ENCODE measurements at regions not wholly inside any gene's neighbourhood (a gene's known extent, or its start where the extent isn't known, plus 50 kb on each side); places are given as distances from the start of the nearest gene placed in this dataset.
"Not testable (repeated sequence)": the region's sequence is repeated elsewhere in the genome, so short reads cannot be mapped to it uniquely, and the experiment has no call there.

DNA sequence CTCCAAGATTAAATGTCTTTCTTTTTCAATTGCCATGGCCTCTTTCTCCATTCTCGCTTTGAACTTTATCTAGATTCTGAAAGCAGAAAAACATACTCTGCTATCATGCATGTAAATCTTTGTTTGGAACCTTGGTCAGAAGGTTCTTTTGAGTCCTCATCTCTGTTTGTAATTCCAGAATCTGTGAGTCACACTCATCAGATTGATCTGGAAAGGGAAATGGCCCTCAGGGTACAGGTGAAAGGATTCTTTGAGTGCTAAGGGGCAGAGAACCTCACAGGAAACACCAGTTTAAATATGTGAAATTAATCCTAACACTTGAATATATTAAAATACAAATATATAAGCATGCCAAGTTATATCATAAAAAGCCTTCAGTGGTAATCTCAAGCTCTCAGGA lies 211.0 kb upstream of the ADGRL3 start:
- DNase-seq (ENCODE audit: low read depth in 2 of 2) = no peak

DNA sequence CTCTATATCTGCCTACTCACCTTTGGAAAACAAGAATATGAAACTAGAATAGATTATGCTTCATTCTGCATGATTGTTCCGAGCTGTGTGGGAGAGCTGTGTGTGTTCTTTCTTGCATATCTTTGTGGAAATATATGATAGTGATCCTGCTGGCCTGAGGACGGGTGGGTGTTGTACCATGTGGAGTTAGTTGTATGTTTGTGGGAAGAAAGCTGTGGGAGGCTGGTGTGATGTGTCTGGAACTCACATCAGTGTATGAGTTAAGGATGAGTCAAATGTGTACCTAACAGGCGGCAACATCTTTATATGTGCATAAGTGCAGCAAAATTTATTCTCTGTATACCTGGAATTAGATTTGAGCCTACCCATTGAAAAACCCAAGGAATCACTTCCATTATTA lies 208.1 kb upstream of the ADGRL3 start:
- no peak for DNase-seq (ENCODE audit: low read depth in 2 of 2)

DNA sequence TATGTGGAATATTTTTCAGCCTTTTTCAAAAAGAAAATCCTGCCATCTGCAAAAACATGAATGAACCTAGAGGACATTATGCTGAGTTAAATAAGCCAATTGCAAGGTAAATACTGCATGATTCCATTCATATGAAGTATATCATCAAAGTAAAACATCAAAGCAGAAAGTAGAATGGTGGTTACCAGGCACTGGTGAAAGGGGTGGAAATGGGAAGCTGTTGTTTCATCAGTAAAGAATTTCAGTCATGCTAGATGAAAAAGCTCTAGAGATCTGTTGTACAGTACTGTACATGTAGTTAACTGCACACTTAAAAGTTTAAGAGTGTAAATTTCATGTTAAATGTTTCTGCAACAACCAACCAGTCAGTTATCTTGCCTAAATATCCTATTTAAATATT lies 196.8 kb upstream of the ADGRL3 start:
- DNase-seq (ENCODE audit: low read depth in 2 of 2) = no peak

DNA sequence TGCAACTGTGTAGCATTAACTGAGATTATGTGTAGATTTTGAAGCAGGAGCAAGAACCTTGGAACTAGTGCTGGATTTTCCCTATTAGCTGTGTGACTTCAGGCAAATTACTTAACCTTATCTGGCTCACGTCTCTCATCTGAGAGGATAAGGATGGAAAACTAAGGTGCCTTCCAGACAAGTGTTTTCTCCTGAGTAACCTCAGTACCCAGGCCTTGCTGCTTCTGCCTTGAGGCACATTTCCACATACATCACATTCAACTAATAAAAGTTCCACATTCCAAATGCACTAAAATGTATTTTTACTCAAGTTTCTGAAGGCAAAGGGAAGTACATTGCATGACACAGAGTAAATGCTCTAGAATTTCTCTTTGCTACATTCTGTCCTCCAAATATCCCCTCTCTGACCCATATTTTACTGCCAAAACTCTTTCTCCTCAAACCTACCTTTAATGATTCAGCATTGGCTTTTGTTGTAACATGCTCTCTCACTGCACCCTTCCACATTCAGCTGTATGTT lies 195.4 kb upstream of the ADGRL3 start:
- no peak for DNase-seq (ENCODE audit: low read depth in 2 of 2)

DNA sequence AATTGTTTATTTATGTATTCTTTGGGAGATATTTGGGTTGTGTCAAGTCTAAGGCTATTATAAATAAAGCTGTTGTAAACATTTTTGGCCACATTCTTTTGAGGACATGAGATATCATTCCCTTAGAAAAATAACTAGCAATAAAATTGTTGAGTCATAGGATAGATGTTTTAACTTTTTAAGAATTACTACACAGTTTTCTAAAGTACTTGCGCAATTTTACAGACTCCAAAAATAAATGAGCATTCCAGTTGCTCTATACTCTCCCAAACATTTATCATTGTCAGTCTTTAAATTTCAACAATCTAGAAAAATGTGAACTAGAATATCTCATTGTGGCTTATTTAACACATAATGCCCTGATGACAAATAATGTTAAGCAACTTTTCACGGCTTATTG lies 189.1 kb upstream of the ADGRL3 start:
- DNase-seq (ENCODE audit: low read depth in 2 of 2) = no peak

DNA sequence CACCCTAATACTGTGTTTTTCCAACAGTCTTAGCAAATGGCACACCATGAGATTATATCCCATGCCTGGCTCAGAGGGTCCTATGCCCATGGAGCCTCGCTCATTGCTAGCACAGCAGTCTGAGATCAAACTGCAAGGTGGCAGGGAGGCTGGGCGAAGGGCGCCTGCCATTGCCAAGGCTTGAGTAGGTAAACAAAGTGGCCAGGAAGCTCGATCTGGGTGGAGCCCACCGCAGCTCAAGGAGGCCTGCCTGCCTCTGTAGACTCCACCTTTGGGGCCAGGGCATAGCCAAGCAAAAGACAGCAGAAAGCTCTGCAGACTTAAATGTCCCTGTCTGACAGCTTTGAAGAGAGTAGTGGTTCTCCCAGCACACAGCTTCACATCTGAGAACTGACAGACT lies 188.2 kb upstream of the ADGRL3 start:
- not testable (repeated sequence) for DNase-seq (ENCODE audit: low read depth in 2 of 2)

DNA sequence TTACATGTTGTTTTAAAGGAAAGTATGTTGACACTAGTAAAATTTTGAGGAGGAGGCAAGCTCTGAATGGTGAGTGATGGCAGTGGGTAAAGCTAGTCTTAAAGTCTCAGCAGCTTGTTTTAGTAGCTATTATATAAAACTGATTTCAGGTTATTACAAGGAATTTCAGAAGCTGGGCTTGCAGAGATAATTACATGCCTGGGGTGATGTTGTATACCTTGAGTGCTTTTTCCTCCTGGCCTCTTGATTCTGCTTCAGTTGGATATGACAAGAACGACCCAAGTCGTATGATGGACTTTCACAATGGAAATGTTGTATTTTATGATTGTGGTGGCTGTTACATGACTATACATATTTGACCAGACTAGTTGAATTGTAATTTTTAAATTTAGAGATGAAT lies 175.5 kb upstream of the ADGRL3 start:
- DNase-seq (ENCODE audit: low read depth in 2 of 2) = no peak

DNA sequence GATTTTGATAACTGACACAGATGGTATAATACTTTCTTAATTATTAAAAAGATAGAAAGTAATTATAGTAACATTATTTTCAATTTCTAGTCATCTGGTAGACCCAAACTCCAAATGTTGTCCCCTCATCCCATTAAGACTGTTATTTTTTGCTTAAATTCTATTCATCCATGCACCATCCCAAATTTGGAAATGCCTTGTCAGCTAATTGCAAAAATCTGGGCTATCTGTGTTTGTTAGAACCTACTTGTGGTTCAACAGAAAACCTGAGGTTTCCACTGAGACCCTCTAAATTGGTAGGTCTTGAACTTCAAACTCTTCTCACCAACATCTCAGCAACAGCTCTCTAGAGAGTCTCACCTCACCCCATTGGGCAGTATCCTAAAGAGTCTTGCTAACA lies 172.2 kb upstream of the ADGRL3 start:
- DNase-seq (ENCODE audit: low read depth in 2 of 2) = no peak

DNA sequence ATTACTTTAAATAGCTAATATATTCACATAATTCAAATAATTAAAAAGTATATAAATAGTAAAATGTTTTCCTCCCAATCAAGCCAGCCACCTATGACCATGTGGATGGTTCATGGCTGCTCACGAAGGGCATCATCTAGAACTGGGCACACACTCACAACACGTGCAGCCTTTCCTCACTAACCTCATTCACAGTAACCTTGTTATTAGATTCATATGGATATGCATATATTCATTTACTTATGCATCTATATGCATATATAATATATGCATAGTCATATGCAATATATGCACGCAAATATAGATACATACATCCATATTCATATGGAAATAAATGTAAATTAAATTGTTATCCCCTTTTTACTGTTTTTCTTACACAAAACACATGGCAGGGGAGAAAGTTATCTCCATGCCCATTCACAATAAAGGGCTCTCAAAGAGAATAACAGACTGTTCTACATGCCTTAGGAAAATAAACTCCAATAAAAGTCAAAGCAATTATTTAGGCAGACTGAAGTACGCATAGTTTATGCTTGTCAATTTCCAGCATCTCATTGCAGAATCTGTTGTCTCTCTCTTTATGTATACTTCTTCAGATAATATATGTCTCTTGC lies 163.9 kb upstream of the ADGRL3 start:
- no peak for DNase-seq (ENCODE audit: low read depth in 2 of 2)

DNA sequence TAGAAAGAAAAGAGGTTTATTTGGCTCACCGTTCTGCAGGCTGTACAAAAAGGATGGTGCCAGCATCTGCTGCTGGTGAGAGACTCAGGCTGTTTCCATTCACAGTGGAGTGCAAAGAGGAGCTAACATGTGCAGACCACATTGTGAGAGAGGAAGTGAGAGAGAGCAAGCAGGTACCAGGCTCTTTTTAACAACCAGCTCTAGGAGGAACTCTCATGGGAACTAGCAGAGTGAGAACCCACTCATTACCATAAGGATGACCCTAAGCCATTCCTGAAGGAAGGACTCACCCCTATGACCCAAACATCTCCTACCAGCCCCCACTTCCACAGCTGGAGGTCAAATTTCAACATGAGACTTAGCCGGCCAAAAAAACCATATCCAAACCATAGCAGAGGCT lies 158.6 kb upstream of the ADGRL3 start:
- no peak for DNase-seq (ENCODE audit: low read depth in 2 of 2)

DNA sequence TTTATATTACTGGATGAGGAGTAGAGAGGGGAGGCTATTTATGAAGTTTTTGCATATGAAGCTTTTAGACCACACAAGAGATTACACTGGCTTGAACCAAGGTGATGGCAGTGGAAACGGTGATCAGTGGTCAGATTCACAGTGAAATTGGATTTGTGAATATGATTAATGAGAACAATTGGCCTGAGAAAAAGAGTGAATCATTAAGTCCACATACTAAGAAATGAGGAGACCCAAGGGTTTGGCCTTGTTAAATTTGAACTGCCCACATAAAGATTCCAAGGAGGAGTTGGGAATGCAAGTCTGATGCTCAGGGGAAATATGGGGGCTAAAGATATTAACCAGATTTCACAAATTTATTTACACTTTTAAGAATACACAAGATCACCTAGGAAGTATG lies 155.3 kb upstream of the ADGRL3 start:
- no peak for DNase-seq (ENCODE audit: low read depth in 2 of 2)

DNA sequence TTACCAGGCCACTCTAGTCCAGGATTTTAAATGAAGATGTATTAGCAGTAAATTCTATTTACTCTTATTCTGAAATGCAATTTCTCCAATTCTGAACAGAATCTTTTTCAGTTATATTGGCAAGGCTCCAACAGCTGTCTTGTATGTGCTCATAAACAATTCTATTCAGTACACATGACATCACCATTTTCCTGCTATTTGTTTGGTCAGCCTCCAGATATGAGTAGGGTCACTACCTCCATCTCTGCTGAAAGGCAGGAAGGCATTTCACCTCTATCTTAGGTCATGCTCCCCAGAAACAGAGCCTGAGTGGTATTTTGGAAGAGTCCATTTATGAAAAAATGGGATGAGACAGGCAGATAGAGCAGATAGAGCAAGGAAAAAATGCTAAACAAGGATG lies 151.1 kb upstream of the ADGRL3 start:
- no peak for DNase-seq (ENCODE audit: low read depth in 2 of 2)

DNA sequence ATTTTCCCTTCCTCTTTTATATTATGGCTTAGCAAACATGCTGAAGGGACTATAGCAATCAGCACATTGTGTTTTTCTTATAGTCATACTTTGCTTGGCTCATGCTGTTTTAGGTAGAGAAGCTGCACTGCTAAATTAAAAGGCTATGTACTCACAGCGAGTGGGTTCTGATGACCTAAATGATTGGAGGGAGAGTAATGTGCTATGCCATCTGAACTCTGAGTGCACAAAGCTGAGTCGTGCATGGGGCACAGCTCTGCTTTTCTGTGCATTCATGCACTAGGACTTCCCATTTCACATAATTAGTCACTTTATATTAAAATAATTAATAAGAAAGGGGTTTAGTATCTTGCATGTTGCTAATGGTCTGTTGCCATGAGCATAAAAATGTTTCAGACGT lies 132.7 kb upstream of the ADGRL3 start:
- no peak for DNase-seq (ENCODE audit: low read depth in 2 of 2)

DNA sequence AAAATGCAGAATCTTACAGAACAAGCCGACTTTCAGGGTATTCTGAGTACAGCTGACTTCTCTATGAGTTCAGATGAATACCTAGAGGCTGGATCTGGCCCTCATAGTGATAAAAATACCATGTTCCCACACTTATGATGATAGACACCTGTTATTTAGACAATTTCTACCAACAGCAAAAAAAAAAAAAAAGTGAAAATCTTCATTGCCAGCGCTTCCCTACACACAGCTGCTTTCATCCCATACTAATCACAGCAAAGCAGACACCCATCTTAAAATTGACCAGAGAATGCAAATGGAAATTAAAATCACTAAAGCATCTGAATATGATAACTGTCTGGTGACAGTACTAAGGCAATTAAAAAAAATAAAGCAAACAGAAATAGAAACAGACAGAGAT lies 132.1 kb upstream of the ADGRL3 start:
- DNase-seq (ENCODE audit: low read depth in 2 of 2) = no peak

DNA sequence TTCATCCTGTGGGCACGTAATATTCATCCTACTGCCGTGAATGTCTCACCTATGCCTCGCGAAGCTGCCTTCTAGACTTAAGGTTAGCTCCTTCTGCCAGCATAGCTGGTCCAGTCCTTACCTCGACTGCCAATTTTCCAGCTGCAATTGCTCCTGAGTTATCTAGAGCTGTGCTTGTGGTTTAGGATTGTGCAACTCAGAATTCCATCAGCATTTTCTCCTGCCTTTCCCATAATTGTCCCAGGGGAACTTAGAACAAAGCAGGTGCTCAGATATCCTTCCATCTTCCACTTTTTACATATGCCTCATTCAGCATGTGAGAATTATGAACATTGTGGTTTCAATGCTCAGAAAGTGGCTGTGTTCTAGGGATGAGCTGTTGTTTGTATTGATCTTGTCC lies 131.4 kb upstream of the ADGRL3 start:
- no peak for DNase-seq (ENCODE audit: low read depth in 2 of 2)

DNA sequence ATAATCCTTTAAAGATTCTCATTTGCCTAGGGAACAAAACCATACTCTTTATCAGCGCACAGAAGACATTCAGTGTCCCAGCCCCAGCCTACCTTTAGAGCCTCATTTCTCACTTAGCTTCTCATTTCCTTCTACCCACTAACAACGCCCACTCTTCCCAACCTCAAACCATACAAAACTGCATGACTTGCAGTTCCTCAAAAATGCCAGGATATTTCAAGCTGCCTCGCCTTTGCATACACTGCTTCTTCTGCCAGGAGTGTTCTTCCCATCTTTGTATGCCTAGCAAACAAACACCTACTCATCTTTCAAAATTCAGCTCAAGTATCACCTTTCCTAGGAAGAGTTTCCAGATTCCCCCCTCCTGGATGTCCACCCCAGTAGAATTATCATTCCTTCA lies 129.9 kb upstream of the ADGRL3 start:
- DNase-seq (ENCODE audit: low read depth in 2 of 2) = no peak

DNA sequence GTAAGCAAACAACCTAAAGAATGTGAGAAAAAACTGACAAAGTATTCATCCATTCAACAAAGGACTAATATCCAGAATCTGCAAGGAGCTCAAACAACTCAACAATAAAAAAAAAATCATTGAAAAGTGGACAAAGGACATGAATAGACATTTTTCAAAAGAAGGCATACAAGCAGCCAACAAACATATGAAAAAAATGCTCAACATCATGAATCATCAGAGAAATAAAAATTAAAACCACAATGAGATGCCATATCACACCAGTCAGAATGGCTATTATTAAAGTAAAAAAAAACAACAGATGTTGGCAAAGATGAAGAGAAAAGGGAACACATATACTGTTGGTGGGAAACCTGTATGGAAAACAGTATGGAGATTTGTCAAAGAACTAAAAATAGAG lies 120.7 kb upstream of the ADGRL3 start:
- DNase-seq (ENCODE audit: low read depth in 2 of 2) = no peak

DNA sequence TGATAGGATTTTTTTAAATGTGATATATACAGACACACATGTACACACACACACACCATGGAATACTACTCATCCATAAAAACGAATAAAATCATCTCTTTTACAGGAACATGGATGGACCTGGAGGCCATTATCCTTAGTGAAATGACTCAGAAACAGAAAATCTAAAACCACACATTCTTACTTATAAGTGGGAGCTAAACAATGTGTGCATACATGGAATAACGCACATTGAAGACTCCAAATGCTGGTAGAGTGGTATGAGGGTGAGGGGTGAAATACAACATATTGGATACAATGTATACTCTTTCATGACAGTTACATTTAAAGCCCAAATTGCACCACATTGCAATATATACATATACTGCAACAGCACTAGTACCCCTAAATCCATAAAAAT lies 120.2 kb upstream of the ADGRL3 start:
- no peak for DNase-seq (ENCODE audit: low read depth in 2 of 2)

DNA sequence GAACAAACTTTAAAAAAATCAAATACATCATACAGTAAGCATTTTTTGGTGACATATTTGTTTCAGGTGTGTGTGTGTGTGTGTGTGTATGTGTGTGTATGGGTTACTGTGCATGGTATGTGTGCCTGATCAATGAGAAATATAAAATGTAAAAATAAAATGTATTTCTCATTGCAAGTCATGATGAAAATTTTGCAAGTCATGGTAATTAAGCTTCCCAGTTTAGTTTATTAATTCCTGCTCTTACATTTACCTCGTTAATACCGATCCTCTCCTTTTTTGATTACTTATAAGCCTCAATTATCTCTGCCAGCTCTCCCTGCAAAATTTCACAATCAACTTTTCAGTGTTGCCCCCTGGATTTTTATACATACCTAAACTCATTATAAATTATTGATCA lies 114.6 kb upstream of the ADGRL3 start:
- DNase-seq (ENCODE audit: low read depth in 2 of 2) = no peak

DNA sequence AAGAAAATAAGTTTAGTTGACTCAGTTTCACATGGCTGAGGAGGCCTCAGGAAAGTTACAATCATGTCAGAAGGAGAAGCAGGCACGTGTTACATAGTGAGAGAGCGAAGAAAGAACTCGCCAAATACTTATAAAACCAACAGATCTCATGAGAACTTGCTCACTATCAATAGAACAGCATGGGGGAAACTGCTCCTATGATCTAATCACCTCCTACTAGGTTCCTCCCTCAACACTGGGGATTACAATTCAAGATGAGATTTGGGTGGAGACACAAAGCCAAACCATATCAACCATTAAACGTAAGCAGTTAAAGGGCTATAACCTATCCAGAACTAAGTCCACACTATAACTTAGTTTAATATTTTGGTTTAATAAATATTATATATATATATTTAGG lies 113.8 kb upstream of the ADGRL3 start:
- no peak for DNase-seq (ENCODE audit: low read depth in 2 of 2)

DNA sequence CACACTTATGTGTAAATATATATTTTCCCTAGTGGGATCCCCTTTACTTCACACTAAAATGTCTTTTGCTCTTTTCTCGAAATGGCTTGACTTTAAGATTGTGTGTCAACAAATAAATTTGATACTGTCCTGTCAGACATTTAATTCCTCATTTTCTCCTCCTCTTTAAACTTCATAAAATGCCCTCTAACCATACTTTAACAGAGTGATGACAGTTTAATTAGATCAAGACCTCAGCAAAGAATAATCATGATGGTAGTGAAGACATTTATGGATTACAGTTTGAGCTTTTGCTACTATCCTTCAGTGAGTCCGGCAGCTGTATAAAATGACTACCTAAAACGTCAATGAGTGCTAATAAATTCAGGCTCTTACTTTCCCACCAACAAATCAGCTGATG lies 113.1 kb upstream of the ADGRL3 start:
- DNase-seq (ENCODE audit: low read depth in 2 of 2) = no peak

DNA sequence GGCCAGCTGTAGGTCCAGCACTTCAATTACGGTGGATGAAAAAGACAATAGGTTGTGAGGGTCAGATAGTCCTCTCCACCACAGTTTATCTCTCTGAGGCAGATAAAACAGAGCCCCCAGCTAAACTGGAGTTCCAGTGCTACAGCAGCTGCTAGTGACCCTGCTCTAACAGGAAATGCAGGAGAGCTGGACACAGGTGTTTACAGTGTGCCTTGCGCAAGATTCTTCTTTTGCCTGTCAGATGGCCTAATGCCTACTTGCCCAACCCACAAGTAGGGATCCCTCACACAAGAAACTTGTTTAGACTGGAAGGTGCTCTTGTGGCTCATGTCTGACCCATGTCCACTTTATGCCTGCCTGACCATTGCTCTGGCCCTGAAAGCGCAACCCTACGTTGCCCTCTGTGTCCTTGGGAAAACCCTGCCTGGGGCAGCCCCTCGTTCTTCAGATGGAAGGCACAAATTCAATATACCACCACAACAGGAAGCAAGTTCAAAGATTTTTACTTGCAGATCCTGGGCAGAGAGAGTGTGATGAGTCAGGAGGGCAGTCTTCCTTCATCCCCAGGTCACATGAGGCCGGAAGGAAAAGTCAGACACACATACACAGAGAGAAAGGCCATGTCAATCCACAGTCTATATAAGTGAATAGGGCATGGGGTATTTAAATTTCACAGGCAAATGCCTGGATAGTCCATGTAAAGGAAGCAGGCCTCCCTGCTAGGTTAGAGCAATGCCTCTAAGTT lies 105.1 kb upstream of the ADGRL3 start:
- no peak for DNase-seq (ENCODE audit: low read depth in 2 of 2)

DNA sequence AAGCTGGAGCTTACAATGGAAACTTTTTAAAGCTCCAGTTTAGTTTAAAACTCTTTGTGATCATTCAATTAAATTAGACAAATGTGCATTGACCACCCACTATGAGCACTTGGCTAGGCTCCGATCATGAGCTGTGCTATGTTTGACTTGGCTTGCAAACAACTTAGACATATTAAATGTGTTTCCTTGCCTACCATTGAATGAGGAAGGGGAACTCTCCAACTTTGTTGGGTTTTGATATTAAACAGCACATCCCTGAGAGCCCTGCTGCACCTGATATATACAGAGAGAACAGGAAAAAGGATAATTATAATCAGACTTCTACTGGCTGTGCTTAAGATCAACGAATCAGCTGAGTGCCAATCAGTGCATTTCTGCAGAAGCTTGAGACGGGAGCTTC lies 71.4 kb upstream of the ADGRL3 start:
- DNase-seq (ENCODE audit: low read depth in 2 of 2) = no peak

DNA sequence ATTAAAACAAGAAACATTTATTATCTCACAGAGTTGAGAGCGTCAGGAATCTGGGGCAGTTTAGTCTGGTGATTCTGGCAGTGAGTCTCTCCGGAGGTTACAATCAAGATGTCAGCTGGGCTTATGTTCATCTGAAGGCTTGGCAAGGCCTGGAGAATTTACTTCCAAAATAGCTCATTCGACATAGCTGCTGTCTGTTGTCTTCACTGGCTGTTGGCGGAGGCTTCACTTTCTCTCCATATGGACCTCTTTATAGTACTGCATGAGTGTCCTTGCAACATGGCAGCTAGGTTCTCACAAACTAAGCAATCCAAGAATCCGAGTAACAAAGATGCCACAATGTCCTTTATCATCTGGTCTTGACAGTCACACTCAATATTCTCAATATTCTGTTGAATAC lies 70.2 kb upstream of the ADGRL3 start:
- no peak for DNase-seq (ENCODE audit: low read depth in 2 of 2)

Data from stimulated activated CD4-positive, alpha-beta T cell treated with anti-CD3 and anti-CD28 coated beads, Interleukin-1b, Interleukin-23, amount 100 ng/mL, for 1 hour (primary cell).